G401.6 (cell line): ENCODE measurements at regions not wholly inside any gene's neighbourhood (a gene's known extent, or its start where the extent isn't known, plus 50 kb on each side); places are given as distances from the start of the nearest gene placed in this dataset.

Experiments used
- FAIRE-seq: peaks from 2 replicates; lab custom pipeline; 2012; peaks lifted over from hg19 to GRCh38; lab: Jason Lieb, UNC

GRCh38 chr5:8241076-8241475 lies 372.1 kb downstream of the MTRR start:
- FAIRE-seq, result no peak

- FAIRE-seq, result no peak
These were observed 372.6 kb downstream of the MTRR start for GRCh38 chr5:8241558-8241957.

GRCh38 chr5:8247049-8247899 lies 378.3 kb downstream of the MTRR start:
- FAIRE-seq, result no peak

- no peak for FAIRE-seq
These were observed 384.4 kb downstream of the MTRR start for GRCh38 chr5:8253376-8253775.

GRCh38 chr5:8254674-8255073 lies 385.7 kb downstream of the MTRR start:
- no peak for FAIRE-seq

- no peak for FAIRE-seq
These were observed 389.9 kb downstream of the MTRR start for GRCh38 chr5:8258801-8259200.

GRCh38 chr5:8270246-8270645 lies 401.3 kb downstream of the MTRR start:
- FAIRE-seq, result no peak

GRCh38 chr5:8280711-8281363 lies 411.9 kb downstream of the MTRR start:
- no peak for FAIRE-seq

GRCh38 chr5:8288334-8288733 lies 419.4 kb downstream of the MTRR start:
- no peak for FAIRE-seq

- FAIRE-seq, result no peak
These were observed 420.1 kb downstream of the MTRR start for GRCh38 chr5:8288897-8289516.

GRCh38 chr5:8289779-8290178 lies 420.8 kb downstream of the MTRR start:
- no peak for FAIRE-seq

GRCh38 chr5:8290721-8291120 lies 421.8 kb downstream of the MTRR start:
- FAIRE-seq, result no peak

GRCh38 chr5:8291641-8292040 lies 422.7 kb downstream of the MTRR start:
- FAIRE-seq, result no peak

GRCh38 chr5:8295141-8295540 lies 426.2 kb downstream of the MTRR start:
- FAIRE-seq, result no peak

GRCh38 chr5:8299716-8300115 lies 430.8 kb downstream of the MTRR start:
- FAIRE-seq, result no peak

GRCh38 chr5:8304341-8304740 lies 435.4 kb downstream of the MTRR start:
- no peak for FAIRE-seq

GRCh38 chr5:8306288-8306896 lies 437.4 kb downstream of the MTRR start:
- FAIRE-seq, result no peak

- FAIRE-seq, result no peak
These were observed 446.0 kb downstream of the MTRR start for GRCh38 chr5:8314965-8315364.

GRCh38 chr5:8316608-8317280 lies 447.8 kb downstream of the MTRR start:
- FAIRE-seq, result no peak

- no peak for FAIRE-seq
These were observed 448.4 kb downstream of the MTRR start for GRCh38 chr5:8317335-8317734.

- FAIRE-seq, result no peak
These were observed 451.3 kb downstream of the MTRR start for GRCh38 chr5:8320244-8320643.

- FAIRE-seq, result no peak
These were observed 452.3 kb downstream of the MTRR start for GRCh38 chr5:8321272-8321671.
